Vagina (tissue), 2 donors: ENCODE measurements at regions not wholly inside any gene's neighbourhood (a gene's known extent, or its start where the extent isn't known, plus 50 kb on each side); places are given as distances from the start of the nearest gene placed in this dataset.

Experiments used
- POLR2A ChIP-seq, 2 donors: fragments of 450-650 bp; IDR thresholded peaks; one replicate each; pipeline ENCODE4 v1.6.1; 2017; ENCODE audit warnings: antibody characterized with exemption in 2 of 2, mild to moderate bottlenecking in 2 of 2, moderate library complexity in 2 of 2
- POLR2AphosphoS5 ChIP-seq, 2 donors: sonication (generic); formaldehyde crosslinking; IDR thresholded peaks; one replicate each; pipeline ENCODE4 v1.9.0; 2017; ENCODE audit warnings: antibody characterized with exemption in 2 of 2, mild to moderate bottlenecking in 2 of 2, low read depth in 1 of 2; ENCODE audit not compliant: insufficient read depth in 1 of 2
- TF ChIP-seq, protein P1 (sequence below), 3 experiments: fragments of 450-650 bp in 2 of 3; fragments of 200-600 bp in 1 of 3; sonication (generic) in 1 of 3; IDR thresholded peaks; one replicate each; pipeline ENCODE4 v1.5.1; 2017 to 2019; ENCODE audit warnings: antibody characterized with exemption in 3 of 3, mild to moderate bottlenecking in 2 of 3, moderate library complexity in 2 of 3

- TF ChIP-seq, protein P1, sequence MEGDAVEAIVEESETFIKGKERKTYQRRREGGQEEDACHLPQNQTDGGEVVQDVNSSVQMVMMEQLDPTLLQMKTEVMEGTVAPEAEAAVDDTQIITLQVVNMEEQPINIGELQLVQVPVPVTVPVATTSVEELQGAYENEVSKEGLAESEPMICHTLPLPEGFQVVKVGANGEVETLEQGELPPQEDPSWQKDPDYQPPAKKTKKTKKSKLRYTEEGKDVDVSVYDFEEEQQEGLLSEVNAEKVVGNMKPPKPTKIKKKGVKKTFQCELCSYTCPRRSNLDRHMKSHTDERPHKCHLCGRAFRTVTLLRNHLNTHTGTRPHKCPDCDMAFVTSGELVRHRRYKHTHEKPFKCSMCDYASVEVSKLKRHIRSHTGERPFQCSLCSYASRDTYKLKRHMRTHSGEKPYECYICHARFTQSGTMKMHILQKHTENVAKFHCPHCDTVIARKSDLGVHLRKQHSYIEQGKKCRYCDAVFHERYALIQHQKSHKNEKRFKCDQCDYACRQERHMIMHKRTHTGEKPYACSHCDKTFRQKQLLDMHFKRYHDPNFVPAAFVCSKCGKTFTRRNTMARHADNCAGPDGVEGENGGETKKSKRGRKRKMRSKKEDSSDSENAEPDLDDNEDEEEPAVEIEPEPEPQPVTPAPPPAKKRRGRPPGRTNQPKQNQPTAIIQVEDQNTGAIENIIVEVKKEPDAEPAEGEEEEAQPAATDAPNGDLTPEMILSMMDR (IDR thresholded peaks at IDR 0.05) = no peak
- TF ChIP-seq POLR2A (IDR thresholded peaks at IDR 0.05) (no peak), POLR2AphosphoS5 (IDR thresholded peaks at IDR 0.05; ENCODE audit: insufficient read depth in 1 of 2, low read depth in 1 of 2) (no peak)
Measured at GRCh38 chr9:106704056-106704615, 158.8 kb upstream of the ZNF462 start.
